Activated CD4-positive, CD25-positive, alpha-beta regulatory T cell treated with anti-CD3 and anti-CD28 coated beads, Interleukin-2, amount 50 U/mL, for 24 hours (primary cell): ENCODE measurements at regions not wholly inside any gene's neighbourhood (a gene's known extent, or its start where the extent isn't known, plus 50 kb on each side); places are given as distances from the start of the nearest gene placed in this dataset.
"Not testable (repeated sequence)": the region's sequence is repeated elsewhere in the genome, so short reads cannot be mapped to it uniquely, and the experiment has no call there.

Source experiments
- ATAC-seq, 2 donors: fragments of 150-1000 bp; cut with Tn5 transposase; one replicate each; pipeline ENCODE4 v1.10.0; 2021; ENCODE audit warnings: mild to moderate bottlenecking in 1 of 2, moderate library complexity in 1 of 2

GRCh38 chr6:97919631-97920030 lies 636.6 kb upstream of the MMS22L start:
- ATAC-seq = no peak

- no peak for ATAC-seq
Measured at GRCh38 chr6:97923249-97923648, 640.2 kb upstream of the MMS22L start.

- ATAC-seq = no peak
Measured at GRCh38 chr6:97925504-97925903, 642.5 kb upstream of the MMS22L start.

- no peak for ATAC-seq
Measured at GRCh38 chr6:97939440-97940168, 656.6 kb upstream of the MMS22L start.

GRCh38 chr6:97947841-97948240 lies 664.8 kb upstream of the MMS22L start:
- no peak for ATAC-seq

GRCh38 chr6:97958134-97958533 lies 675.1 kb upstream of the MMS22L start:
- no peak for ATAC-seq

- no peak for ATAC-seq
Measured at GRCh38 chr6:97963193-97963592, 680.2 kb upstream of the MMS22L start.

GRCh38 chr6:97969065-97969464 lies 686.0 kb upstream of the MMS22L start:
- ATAC-seq = no peak

- ATAC-seq = no peak
Measured at GRCh38 chr6:97977084-97977483, 694.1 kb upstream of the MMS22L start.

- ATAC-seq = no peak
Measured at GRCh38 chr6:97978855-97979271, 695.8 kb upstream of the MMS22L start.

- not testable (repeated sequence) for ATAC-seq
Measured at GRCh38 chr6:97979285-97979684, 696.3 kb upstream of the MMS22L start.

- ATAC-seq = no peak
Measured at GRCh38 chr6:97989451-97989850, 706.4 kb upstream of the MMS22L start.

- ATAC-seq = no peak
Measured at GRCh38 chr6:97995158-97995557, 712.1 kb upstream of the MMS22L start.

- ATAC-seq = no peak
Measured at GRCh38 chr6:98002678-98003077, 719.7 kb upstream of the MMS22L start.

GRCh38 chr6:98014442-98015201 lies 731.6 kb upstream of the MMS22L start:
- no peak for ATAC-seq

- no peak for ATAC-seq
Measured at GRCh38 chr6:98016565-98016964, 733.5 kb upstream of the MMS22L start.

GRCh38 chr6:98020222-98020621 lies 737.2 kb upstream of the MMS22L start:
- no peak for ATAC-seq

- ATAC-seq = no peak
Measured at GRCh38 chr6:98024359-98024758, 741.3 kb upstream of the MMS22L start.

GRCh38 chr6:98027898-98028297 lies 744.9 kb upstream of the MMS22L start:
- no peak for ATAC-seq

GRCh38 chr6:98033617-98034016 lies 750.6 kb upstream of the MMS22L start:
- no peak for ATAC-seq

GRCh38 chr6:98036344-98036923 lies 753.4 kb upstream of the MMS22L start:
- no peak for ATAC-seq

GRCh38 chr6:98037571-98037970 lies 754.6 kb upstream of the MMS22L start:
- ATAC-seq = no peak

- no peak for ATAC-seq
Measured at GRCh38 chr6:98039443-98039842, 756.4 kb upstream of the MMS22L start.
